GM23248 (cell line): ENCODE measurements at regions not wholly inside any gene's neighbourhood (a gene's known extent, or its start where the extent isn't known, plus 50 kb on each side); places are given as distances from the start of the nearest gene placed in this dataset.
A peak's percentile ranks its signal among the peaks of the same experiment; 100 is the strongest.

ENCODE experiments used
- DNase-seq: peaks from one replicate; pipeline ENCODE4 v3.0.0-alpha.2; 2015
- H2AFZ ChIP-seq: fragments of 200-600 bp; sonication (generic); 2 replicates; pipeline ENCODE4 v1.6.1; 2016; ENCODE audit warnings: antibody characterized with exemption
- H3F3A ChIP-seq: fragments of 200-600 bp; sonication (generic); 2 replicates; pipeline ENCODE4 v1.6.1; 2016; ENCODE audit warnings: mild to moderate bottlenecking, antibody characterized with exemption, mixed run types; ENCODE audit not compliant: insufficient read depth
- H3K27ac ChIP-seq: fragments of 200-600 bp; sonication (generic); 2 replicates; pipeline ENCODE4 v1.5.1; 2016; ENCODE audit warnings: mild to moderate bottlenecking
- H3K27me3 ChIP-seq: fragments of 200-600 bp; sonication (generic); replicated peaks from 2 replicates; pipeline ENCODE4 v1.6.1; 2016; ENCODE audit warnings: mild to moderate bottlenecking; ENCODE audit not compliant: insufficient read depth
- H3K36me3 ChIP-seq: fragments of 200-600 bp; sonication (generic); 2 replicates; pipeline ENCODE4 v1.6.1; 2016; ENCODE audit warnings: low read depth, mild to moderate bottlenecking
- H3K4me1 ChIP-seq: fragments of 200-600 bp; sonication (generic); 2 replicates; pipeline ENCODE4 v1.6.1; 2016; ENCODE audit warnings: mild to moderate bottlenecking; ENCODE audit not compliant: insufficient read depth
- H3K4me2 ChIP-seq: fragments of 200-600 bp; sonication (generic); one replicate; pipeline ENCODE4 v1.6.1; 2016; ENCODE audit warnings: mild to moderate bottlenecking; ENCODE audit not compliant: unreplicated experiment
- H3K4me3 ChIP-seq: fragments of 200-600 bp; sonication (generic); 2 replicates; pipeline ENCODE4 v1.5.1; 2016; ENCODE audit warnings: mild to moderate bottlenecking
- H3K79me2 ChIP-seq: fragments of 200-600 bp; sonication (generic); 2 replicates; pipeline ENCODE4 v1.6.1; 2016; ENCODE audit warnings: mild to moderate bottlenecking; ENCODE audit not compliant: insufficient read depth
- H3K9ac ChIP-seq: fragments of 200-600 bp; sonication (generic); 2 replicates; pipeline ENCODE4 v1.6.1; 2016; ENCODE audit warnings: mild to moderate bottlenecking
- H3K9me2 ChIP-seq: fragments of 200-600 bp; sonication (generic); 2 replicates; pipeline ENCODE4 v1.6.1; 2016; ENCODE audit warnings: mixed run types, mild to moderate bottlenecking, moderate library complexity; ENCODE audit not compliant: insufficient read depth
- H3K9me3 ChIP-seq: fragments of 200-600 bp; sonication (generic); one replicate; pipeline ENCODE4 v1.6.1; 2017; ENCODE audit warnings: low read depth
- H4K20me1 ChIP-seq: fragments of 200-600 bp; sonication (generic); 2 replicates; pipeline ENCODE4 v1.6.0; 2016; ENCODE audit not compliant: insufficient read depth
- EZH2 ChIP-seq: fragments of 200-600 bp; sonication (generic); IDR thresholded peaks from 2 replicates; pipeline ENCODE4 v1.6.1; 2018; ENCODE audit warnings: antibody characterized with exemption, mild to moderate bottlenecking; ENCODE audit not compliant: insufficient read depth, poor library complexity, severe bottlenecking
- EZH2phosphoT487 ChIP-seq: fragments of 200-600 bp; sonication (generic); IDR thresholded peaks from 2 replicates; pipeline ENCODE4 v1.6.1; 2018; ENCODE audit warnings: antibody characterized with exemption, moderate library complexity, mild to moderate bottlenecking, low read depth; ENCODE audit not compliant: insufficient read depth
- WGBS, 2 experiments: methylation state at CpG; one replicate each; pipeline ENCODE4 v1.1.6; 2015 to 2017; ENCODE audit warnings: low lambda C conversion rate in 2 of 2, low coverage in 1 of 2; ENCODE audit errors: missing lambda C conversion rate in 2 of 2; 5-methylcytosine and 5-hydroxymethylcytosine counted together
- in situ Hi-C: fragments of 300-500 bp; cut with MboI; formaldehyde crosslinking; loops from 2 replicates; pipeline ENCODE4 v1.15.0; 2020

DNA sequence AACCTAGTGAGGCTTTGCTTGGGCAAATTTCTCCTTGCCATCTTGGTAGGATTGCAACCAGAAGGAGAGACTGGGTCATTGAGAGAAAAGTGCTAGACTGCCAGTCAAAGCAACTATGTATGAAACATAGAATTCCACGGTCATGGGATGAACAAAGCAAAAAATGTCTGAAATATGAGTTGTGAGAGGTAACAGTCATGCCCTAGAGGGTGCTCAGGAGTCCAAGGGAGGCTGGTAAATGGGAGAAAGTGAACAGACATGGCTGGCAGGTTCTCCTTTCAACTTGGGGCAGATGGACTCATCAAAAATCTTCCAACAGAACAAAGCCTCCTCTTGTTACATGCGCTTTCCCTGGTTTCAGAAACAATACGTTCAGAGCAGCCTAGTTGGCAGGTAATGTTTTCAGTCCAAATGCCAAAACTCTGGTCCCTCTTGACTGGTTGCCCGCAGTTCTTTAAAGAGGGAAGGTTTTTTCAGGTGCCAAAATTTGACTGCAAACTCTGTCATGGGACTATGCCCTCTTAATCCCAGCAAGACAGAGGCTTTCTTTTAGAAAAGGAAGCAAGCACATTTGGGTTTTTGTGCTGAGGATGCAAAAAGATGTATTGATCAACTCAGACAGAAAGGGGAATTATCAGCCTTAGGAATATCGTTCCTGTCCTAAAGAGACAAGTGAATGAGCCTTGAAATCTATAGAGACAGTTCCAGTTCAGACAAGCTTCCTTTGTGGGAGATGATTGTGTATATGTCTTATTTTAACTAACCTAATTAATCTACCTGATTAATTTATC lies 68.5 kb upstream of the SASH1 start:
- Histone ChIP-seq H4K20me1 (no peaks in the 10 kb centered on the region), H3K4me1 (peaks cover 52% of the 10 kb centered on the region), H3K27ac (peak overlapping the region; percentile 85), H3F3A (peaks cover 15% of the 10 kb centered on the region), H3K4me2 (peak overlapping the region; percentile 90), H3K4me3 (peak overlapping the region; percentile 80), H3K27me3 (no peaks in the 10 kb centered on the region), H3K79me2 (peaks cover 84% of the 10 kb centered on the region), H3K9me3 (no peaks in the 10 kb centered on the region), H2AFZ (no peak overlapping the region), H3K36me3 (no peaks in the 10 kb centered on the region; the same call in none of the 2 replicates), H3K9ac (peak overlapping the region; percentile 79; the same call in 1 of the 2 replicates), H3K9me2 (no peaks in the 10 kb centered on the region)
- DNase-seq = peak; percentile 50
- no peak for TF ChIP-seq EZH2phosphoT487
- TF ChIP-seq EZH2 = no peak
- in situ Hi-C loops = no loop called here
- WGBS, 2 experiments = 90 to 92% methylated on average over 5 of the region's 5 CpGs

GRCh38 chr6:148274809-148275208 lies 67.8 kb upstream of the SASH1 start:
- Histone ChIP-seq H4K20me1 (no peaks in the 10 kb centered on the region), H3K79me2 (peaks cover 84% of the 10 kb centered on the region), H3K9me3 (no peaks in the 10 kb centered on the region), H3K4me2 (peak overlapping the region; percentile 90), H2AFZ (no peak overlapping the region), H3F3A (peaks cover 9% of the 10 kb centered on the region), H3K27ac (no peak overlapping the region), H3K36me3 (no peaks in the 10 kb centered on the region; the same call in none of the 2 replicates), H3K27me3 (no peaks in the 10 kb centered on the region), H3K4me1 (peaks cover 46% of the 10 kb centered on the region), H3K4me3 (peak overlapping the region; percentile 80), H3K9ac (no peak overlapping the region), H3K9me2 (no peaks in the 10 kb centered on the region)
- WGBS, 2 experiments = 95 to 98% methylated on average over 2 of the region's 2 CpGs
- no peak for DNase-seq
- TF ChIP-seq EZH2phosphoT487 (no peak), EZH2 (no peak)
- in situ Hi-C loops = no loop called here

- DNase-seq = no peak
- TF ChIP-seq EZH2phosphoT487 = no peak
- TF ChIP-seq EZH2 = no peak
- no peaks in the 10 kb centered on the region for H3K27me3 ChIP-seq
- H3K36me3 ChIP-seq = peaks cover 19% of the 10 kb centered on the region; the same call in 1 of the 2 replicates
- peaks cover 8% of the 10 kb centered on the region for H3F3A ChIP-seq
- H4K20me1 ChIP-seq = peaks cover 3% of the 10 kb centered on the region; the same call in 1 of the 2 replicates
- H3K4me2 ChIP-seq = no peak overlapping the region
- in situ Hi-C loops = no loop called here
- H3K9me3 ChIP-seq = no peaks in the 10 kb centered on the region
- H3K4me1 ChIP-seq = 0 out of 2 replicates have a peak, but pooled peaks cover 8% of the 10 kb centered on the region
- peaks cover 100% of the 10 kb centered on the region for H3K79me2 ChIP-seq
- WGBS, 2 experiments = 100% methylated on average over 2 of the region's 2 CpGs
- no peak overlapping the region for H3K27ac ChIP-seq
- no peak overlapping the region for H3K9ac ChIP-seq
- no peaks in the 10 kb centered on the region; the same call in 1 of the 2 replicates for H3K9me2 ChIP-seq
- no peak overlapping the region for H2AFZ ChIP-seq
- no peak overlapping the region for H3K4me3 ChIP-seq
Observed at GRCh38 chr6:148285205-148285604, 57.4 kb upstream of the SASH1 start.

DNA sequence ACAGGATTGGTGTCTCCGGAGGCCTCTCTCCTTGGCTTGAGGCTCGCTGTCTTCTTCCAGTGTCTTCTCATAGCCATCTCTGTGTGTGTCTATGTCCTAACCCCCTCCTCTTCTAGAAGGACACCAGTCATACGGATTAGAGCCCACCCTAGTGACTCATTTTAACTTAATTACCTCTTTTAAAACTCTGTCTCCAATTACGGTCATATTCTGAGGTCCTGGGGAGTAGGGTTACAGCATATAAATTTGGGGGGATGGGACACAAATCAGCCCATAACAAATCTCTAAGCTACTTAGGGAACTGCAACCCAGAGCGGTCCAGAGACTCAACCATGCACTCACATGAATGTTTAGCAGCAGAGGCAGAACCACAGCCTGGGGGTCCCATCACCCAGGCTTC lies 56.1 kb upstream of the SASH1 start:
- Histone ChIP-seq H3K9ac (no peak overlapping the region), H3K9me3 (no peaks in the 10 kb centered on the region), H3K4me2 (no peak overlapping the region), H3K27me3 (no peaks in the 10 kb centered on the region), H3K27ac (no peak overlapping the region), H3K36me3 (peaks cover 14% of the 10 kb centered on the region; the same call in 1 of the 2 replicates), H3K9me2 (no peaks in the 10 kb centered on the region; the same call in 1 of the 2 replicates), H3K4me3 (no peak overlapping the region), H3F3A (peaks cover 16% of the 10 kb centered on the region), H4K20me1 (peaks cover 3% of the 10 kb centered on the region; the same call in 1 of the 2 replicates), H3K79me2 (peaks cover 98% of the 10 kb centered on the region), H3K4me1 (peaks cover 16% of the 10 kb centered on the region), H2AFZ (no peak overlapping the region)
- TF ChIP-seq EZH2 = no peak
- no peak for TF ChIP-seq EZH2phosphoT487
- in situ Hi-C loops = no loop called here
- DNase-seq = no peak
- 86 to 89% methylated on average over 5 of the region's 5 CpGs for WGBS, 2 experiments
